B cell (primary cell): ENCODE measurements at regions not wholly inside any gene's neighbourhood (a gene's known extent, or its start where the extent isn't known, plus 50 kb on each side); places are given as distances from the start of the nearest gene placed in this dataset.

ENCODE experiments used
- CTCF ChIP-seq: fragments of 200-600 bp; IDR thresholded peaks from one replicate; pipeline ENCODE4 v1.8.0; 2022; ENCODE audit warnings: antibody characterized with exemption, mild to moderate bottlenecking
- EZH2 ChIP-seq: IDR thresholded peaks from 2 replicates; pipeline ENCODE4 v1.6.1; 2012; ENCODE audit warnings: borderline replicate concordance, low read depth, mild to moderate bottlenecking, moderate library complexity, low read length; ENCODE audit not compliant: insufficient read depth, poor library complexity, severe bottlenecking

DNA sequence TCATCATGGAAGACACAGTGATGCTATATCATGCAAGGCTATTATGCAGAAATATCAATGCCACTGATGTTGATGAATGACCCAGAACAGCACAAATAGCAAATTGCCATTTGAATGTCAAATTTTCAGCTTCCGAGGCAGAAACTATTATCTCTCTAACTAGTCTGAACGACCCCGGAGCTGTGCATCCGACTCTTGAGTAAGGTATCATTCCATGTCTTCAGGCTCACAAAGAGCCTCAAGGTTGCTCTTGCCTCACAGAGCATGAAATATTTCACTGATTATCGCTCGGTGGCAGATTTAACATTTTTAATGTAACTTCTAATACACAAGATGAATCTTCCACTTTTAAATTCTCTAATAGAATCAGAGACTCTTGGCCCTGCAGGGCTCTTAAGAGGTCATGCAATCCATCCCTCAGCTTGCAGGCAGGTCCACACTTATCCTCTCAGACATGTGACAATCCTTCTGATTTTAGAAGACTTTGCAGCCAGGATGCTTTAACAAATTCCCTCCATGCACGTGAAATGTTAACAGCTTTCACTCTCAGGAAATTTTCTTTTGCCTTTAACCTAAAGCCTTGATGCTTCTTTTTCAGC lies 221.0 kb downstream of the FRK start:
- TF ChIP-seq CTCF (no peak), EZH2 (no peak)
